Parathyroid adenoma (tissue), 2 donors: ENCODE measurements at regions not wholly inside any gene's neighbourhood (a gene's known extent, or its start where the extent isn't known, plus 50 kb on each side); places are given as distances from the start of the nearest gene placed in this dataset.

Experiments
- H2AFZ ChIP-seq: fragments of 300-600 bp; sonication (generic); one replicate; pipeline ENCODE4 v1.7.0; 2017; ENCODE audit warnings: antibody characterized with exemption, mild to moderate bottlenecking
- H3K27ac ChIP-seq: fragments of 300-600 bp; sonication (generic); one replicate; pipeline ENCODE4 v1.7.0; 2017
- H3K27me3 ChIP-seq: fragments of 300-600 bp; sonication (generic); one replicate; pipeline ENCODE4 v1.7.0; 2017; ENCODE audit warnings: low read length; ENCODE audit not compliant: control insufficient read depth, insufficient read depth
- H3K36me3 ChIP-seq: fragments of 300-600 bp; sonication (generic); one replicate; pipeline ENCODE4 v1.7.0; 2017; ENCODE audit warnings: low read length; ENCODE audit not compliant: control insufficient read depth, insufficient read depth
- H3K4me1 ChIP-seq: fragments of 300-600 bp; sonication (generic); one replicate; pipeline ENCODE4 v1.7.0; 2017; ENCODE audit warnings: control low read depth
- H3K4me2 ChIP-seq: fragments of 300-600 bp; sonication (generic); one replicate; pipeline ENCODE4 v1.7.0; 2017; ENCODE audit warnings: low read length
- H3K4me3 ChIP-seq: fragments of 300-600 bp; sonication (generic); one replicate; pipeline ENCODE4 v1.7.0; 2017; ENCODE audit warnings: low read depth, low read length
- H3K79me2 ChIP-seq: fragments of 300-600 bp; sonication (generic); one replicate; pipeline ENCODE4 v1.7.0; 2017; ENCODE audit warnings: control low read depth
- H3K9ac ChIP-seq: fragments of 300-600 bp; sonication (generic); one replicate; pipeline ENCODE4 v1.7.0; 2017; ENCODE audit warnings: mild to moderate bottlenecking
- H3K9me3 ChIP-seq: fragments of 300-600 bp; sonication (generic); one replicate; pipeline ENCODE4 v1.7.0; 2017; ENCODE audit warnings: low read length; ENCODE audit not compliant: control insufficient read depth
- TF ChIP-seq, protein P1 (sequence below): fragments of 300-600 bp; sonication (generic); IDR thresholded peaks from one replicate; pipeline ENCODE4 v1.7.0; 2017; ENCODE audit warnings: antibody characterized with exemption, mild to moderate bottlenecking
- donor health status: primary hyperparathyroidism.

- Histone ChIP-seq H3K36me3 (no peaks in the 10 kb centered on the region), H3K79me2 (no peaks in the 10 kb centered on the region), H3K4me2 (no peak overlapping the region), H3K27me3 (no peaks in the 10 kb centered on the region), H3K9me3 (no peaks in the 10 kb centered on the region), H3K27ac (no peak overlapping the region), H3K4me1 (no peaks in the 10 kb centered on the region), H3K4me3 (no peak overlapping the region), H3K9ac (no peak overlapping the region), H2AFZ (no peak overlapping the region)
- TF ChIP-seq, protein P1, sequence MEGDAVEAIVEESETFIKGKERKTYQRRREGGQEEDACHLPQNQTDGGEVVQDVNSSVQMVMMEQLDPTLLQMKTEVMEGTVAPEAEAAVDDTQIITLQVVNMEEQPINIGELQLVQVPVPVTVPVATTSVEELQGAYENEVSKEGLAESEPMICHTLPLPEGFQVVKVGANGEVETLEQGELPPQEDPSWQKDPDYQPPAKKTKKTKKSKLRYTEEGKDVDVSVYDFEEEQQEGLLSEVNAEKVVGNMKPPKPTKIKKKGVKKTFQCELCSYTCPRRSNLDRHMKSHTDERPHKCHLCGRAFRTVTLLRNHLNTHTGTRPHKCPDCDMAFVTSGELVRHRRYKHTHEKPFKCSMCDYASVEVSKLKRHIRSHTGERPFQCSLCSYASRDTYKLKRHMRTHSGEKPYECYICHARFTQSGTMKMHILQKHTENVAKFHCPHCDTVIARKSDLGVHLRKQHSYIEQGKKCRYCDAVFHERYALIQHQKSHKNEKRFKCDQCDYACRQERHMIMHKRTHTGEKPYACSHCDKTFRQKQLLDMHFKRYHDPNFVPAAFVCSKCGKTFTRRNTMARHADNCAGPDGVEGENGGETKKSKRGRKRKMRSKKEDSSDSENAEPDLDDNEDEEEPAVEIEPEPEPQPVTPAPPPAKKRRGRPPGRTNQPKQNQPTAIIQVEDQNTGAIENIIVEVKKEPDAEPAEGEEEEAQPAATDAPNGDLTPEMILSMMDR, result no peak
These were observed 50.6 kb upstream of the JAZF1 start for GRCh38 chr7:28231176-28231575.

GRCh38 chr7:28236560-28236959, 56.0 kb upstream of the JAZF1 start:
- H3K9ac ChIP-seq, result no peak overlapping the region
- H3K79me2 ChIP-seq, result no peaks in the 10 kb centered on the region
- H3K4me1 ChIP-seq, result no peaks in the 10 kb centered on the region
- no peak overlapping the region for H2AFZ ChIP-seq
- H3K27ac ChIP-seq, result no peak overlapping the region
- H3K4me2 ChIP-seq, result no peak overlapping the region
- H3K36me3 ChIP-seq, result no peaks in the 10 kb centered on the region
- TF ChIP-seq, protein P1, result no peak
- no peaks in the 10 kb centered on the region for H3K27me3 ChIP-seq
- H3K4me3 ChIP-seq, result no peak overlapping the region
- H3K9me3 ChIP-seq, result no peaks in the 10 kb centered on the region

DNA sequence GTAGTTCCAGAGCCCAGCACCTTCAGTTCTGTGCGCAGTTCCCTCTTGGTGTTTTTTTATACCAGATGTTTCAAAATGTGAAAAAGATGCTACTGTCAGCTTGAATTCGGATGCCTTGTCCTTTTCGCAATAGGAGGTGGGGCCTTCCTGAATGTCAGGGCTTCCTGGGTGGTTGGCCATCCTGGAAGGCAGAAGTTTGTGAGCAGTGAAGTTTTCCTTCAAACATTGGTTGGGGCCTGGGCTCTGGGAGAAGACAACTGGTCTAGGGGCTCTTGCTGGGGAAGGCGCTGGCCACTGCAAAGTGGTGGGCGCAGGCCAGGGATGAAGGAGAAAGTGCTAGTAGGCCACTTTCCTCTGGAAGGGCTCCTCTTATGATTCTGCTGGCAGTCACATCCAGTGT, 56.8 kb upstream of the JAZF1 start:
- no peaks in the 10 kb centered on the region for H3K9me3 ChIP-seq
- no peak overlapping the region for H2AFZ ChIP-seq
- no peak overlapping the region for H3K4me2 ChIP-seq
- no peak overlapping the region for H3K9ac ChIP-seq
- no peak overlapping the region for H3K4me3 ChIP-seq
- H3K36me3 ChIP-seq, result no peaks in the 10 kb centered on the region
- no peaks in the 10 kb centered on the region for H3K4me1 ChIP-seq
- no peaks in the 10 kb centered on the region for H3K79me2 ChIP-seq
- no peak overlapping the region for H3K27ac ChIP-seq
- no peaks in the 10 kb centered on the region for H3K27me3 ChIP-seq
- TF ChIP-seq, protein P1, result no peak

DNA sequence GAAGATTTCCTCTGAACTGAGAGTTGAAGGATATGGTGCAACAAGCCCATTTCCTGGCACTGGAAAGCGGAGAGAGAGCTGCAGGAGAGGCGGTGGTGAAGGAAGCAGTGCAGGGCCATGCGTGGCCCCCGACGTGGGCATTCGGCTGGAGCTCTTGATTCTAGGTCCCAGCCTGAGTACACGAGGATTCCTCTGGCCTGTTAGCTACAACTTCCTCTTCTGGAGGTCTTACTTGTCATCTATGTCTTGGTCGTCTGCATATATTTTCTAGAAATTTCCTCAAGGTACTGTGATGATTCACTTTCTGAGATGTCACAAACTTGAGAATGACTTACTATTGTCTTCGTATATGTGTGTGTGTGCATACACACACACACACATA, 59.2 kb upstream of the JAZF1 start:
- no peak overlapping the region for H3K4me3 ChIP-seq
- H2AFZ ChIP-seq, result no peak overlapping the region
- no peak overlapping the region for H3K9ac ChIP-seq
- no peaks in the 10 kb centered on the region for H3K27me3 ChIP-seq
- H3K27ac ChIP-seq, result no peak overlapping the region
- H3K36me3 ChIP-seq, result no peaks in the 10 kb centered on the region
- no peaks in the 10 kb centered on the region for H3K4me1 ChIP-seq
- H3K79me2 ChIP-seq, result no peaks in the 10 kb centered on the region
- TF ChIP-seq, protein P1, result no peak
- H3K9me3 ChIP-seq, result no peaks in the 10 kb centered on the region
- no peak overlapping the region for H3K4me2 ChIP-seq

- no peak overlapping the region for H2AFZ ChIP-seq
These were observed 59.9 kb upstream of the JAZF1 start for GRCh38 chr7:28240481-28240880.

More at GRCh38 chr7:28240481-28240880, 59.9 kb upstream of the JAZF1 start:
- TF ChIP-seq, protein P1, result no peak
- H3K36me3 ChIP-seq, result no peaks in the 10 kb centered on the region
- no peaks in the 10 kb centered on the region for H3K4me1 ChIP-seq
- no peak overlapping the region for H3K4me3 ChIP-seq
- no peaks in the 10 kb centered on the region for H3K9me3 ChIP-seq
- H3K4me2 ChIP-seq, result no peak overlapping the region
- H3K79me2 ChIP-seq, result no peaks in the 10 kb centered on the region
- H3K27ac ChIP-seq, result no peak overlapping the region
- H3K27me3 ChIP-seq, result no peaks in the 10 kb centered on the region
- no peak overlapping the region for H3K9ac ChIP-seq
